H9 (cell line): ENCODE measurements at regions not wholly inside any gene's neighbourhood (a gene's known extent, or its start where the extent isn't known, plus 50 kb on each side); places are given as distances from the start of the nearest gene placed in this dataset.

ENCODE experiments used
- DNase-seq: peaks from one replicate; pipeline ENCODE4 v3.0.0-alpha.2; 2017
- H2AFZ ChIP-seq: one replicate; pipeline ENCODE4 v1.6.1; 2013; ENCODE audit warnings: mild to moderate bottlenecking, low read length, control low read depth, moderate library complexity
- H2AK5ac ChIP-seq: 2 replicates; pipeline ENCODE4 v1.6.1; 2013; ENCODE audit warnings: low read length, control low read depth, mixed read lengths; ENCODE audit not compliant: insufficient read length
- H2BK120ac ChIP-seq: one replicate; pipeline ENCODE4 v1.6.1; 2013; ENCODE audit warnings: low read depth, mild to moderate bottlenecking, low read length, control low read depth, inconsistent platforms; ENCODE audit not compliant: poor library complexity, severe bottlenecking
- H2BK12ac ChIP-seq: 2 replicates; pipeline ENCODE4 v1.6.1; 2013; ENCODE audit warnings: low read length, control low read depth, mixed read lengths, low read depth; ENCODE audit not compliant: insufficient read length
- H2BK15ac ChIP-seq: 2 replicates; pipeline ENCODE4 v1.6.1; 2013; ENCODE audit warnings: low read depth, low read length, control low read depth
- H2BK20ac ChIP-seq: one replicate; pipeline ENCODE4 v1.6.1; 2013; ENCODE audit warnings: low read depth, mild to moderate bottlenecking, low read length, control low read depth, inconsistent platforms; ENCODE audit not compliant: poor library complexity, severe bottlenecking
- H2BK5ac ChIP-seq: 2 replicates; pipeline ENCODE4 v1.6.1; 2013; ENCODE audit warnings: low read length, control low read depth, mixed read lengths; ENCODE audit not compliant: insufficient read length
- H3K14ac ChIP-seq: 2 replicates; pipeline ENCODE4 v1.6.1; 2013; ENCODE audit warnings: low read length, control low read depth; ENCODE audit not compliant: insufficient read depth
- H3K18ac ChIP-seq: 2 replicates; pipeline ENCODE4 v1.6.1; 2013; ENCODE audit warnings: low read depth, mild to moderate bottlenecking, mixed read lengths, low read length, control low read depth; ENCODE audit not compliant: insufficient read length
- H3K23ac ChIP-seq: 2 replicates; pipeline ENCODE4 v1.6.1; 2013; ENCODE audit warnings: low read length, control low read depth, mixed read lengths, low read depth; ENCODE audit not compliant: insufficient read length
- H3K23me2 ChIP-seq: 2 replicates; pipeline ENCODE4 v1.6.1; 2013; ENCODE audit warnings: low read depth, mild to moderate bottlenecking, mixed read lengths, low read length, control low read depth; ENCODE audit not compliant: insufficient read length, poor library complexity, severe bottlenecking
- H3K27ac ChIP-seq: 2 replicates; pipeline ENCODE4 v1.5.1; 2013; ENCODE audit warnings: low read length, control low read depth, mixed read lengths, low read depth; ENCODE audit not compliant: insufficient read length
- H3K27me3 ChIP-seq: 2 replicates; pipeline ENCODE4 v1.6.1; 2013; ENCODE audit warnings: low read length, control low read depth, inconsistent platforms; ENCODE audit not compliant: insufficient read depth
- H3K4ac ChIP-seq: 2 replicates; pipeline ENCODE4 v1.6.1; 2013; ENCODE audit warnings: low read depth, mild to moderate bottlenecking, control low read depth, inconsistent platforms, low read length, moderate library complexity
- H3K4me1 ChIP-seq: 2 replicates; pipeline ENCODE4 v1.6.1; 2013; ENCODE audit warnings: low read length, control low read depth, inconsistent platforms; ENCODE audit not compliant: insufficient read depth
- H3K4me2 ChIP-seq: 2 replicates; pipeline ENCODE4 v1.6.1; 2013; ENCODE audit warnings: low read length, control low read depth, mixed read lengths; ENCODE audit not compliant: insufficient read length, insufficient read depth
- H3K56ac ChIP-seq: 2 replicates; pipeline ENCODE4 v1.6.1; 2013; ENCODE audit warnings: low read depth, mild to moderate bottlenecking, mixed read lengths, low read length, control low read depth; ENCODE audit not compliant: insufficient read length
- H3K79me1 ChIP-seq: 2 replicates; pipeline ENCODE4 v1.6.1; 2013; ENCODE audit warnings: low read depth, mild to moderate bottlenecking, moderate library complexity, low read length, control low read depth, inconsistent platforms; ENCODE audit not compliant: insufficient read depth, poor library complexity, severe bottlenecking
- H3K79me2 ChIP-seq: 2 replicates; pipeline ENCODE4 v1.6.1; 2013; ENCODE audit warnings: low read length, control low read depth, inconsistent platforms; ENCODE audit not compliant: insufficient read depth
- H3K9ac ChIP-seq: 2 replicates; pipeline ENCODE4 v1.6.1; 2013; ENCODE audit warnings: low read length, control low read depth, mixed read lengths; ENCODE audit not compliant: insufficient read length; ENCODE audit errors: extremely low read depth
- H3K9me3 ChIP-seq: one replicate; pipeline ENCODE4 v1.6.1; 2013; ENCODE audit warnings: low read depth, low read length, inconsistent platforms; ENCODE audit not compliant: control insufficient read depth
- H3T11ph ChIP-seq: one replicate; pipeline ENCODE4 v1.6.1; 2013; ENCODE audit warnings: mild to moderate bottlenecking, low read length, control low read depth, inconsistent platforms
- H4K20me1 ChIP-seq: one replicate; pipeline ENCODE4 v1.6.1; 2013; ENCODE audit not compliant: control insufficient read depth, insufficient read length, insufficient read depth
- H4K5ac ChIP-seq: 2 replicates; pipeline ENCODE4 v1.6.1; 2013; ENCODE audit warnings: low read depth, mild to moderate bottlenecking, mixed read lengths, low read length, control low read depth; ENCODE audit not compliant: insufficient read length
- H4K8ac ChIP-seq: replicated peaks from 2 replicates; pipeline ENCODE4 v1.6.1; 2013; ENCODE audit warnings: low read length, control low read depth, mixed read lengths, low read depth; ENCODE audit not compliant: insufficient read length
- H4K91ac ChIP-seq: 2 replicates; pipeline ENCODE4 v1.6.1; 2013; ENCODE audit warnings: low read depth, mild to moderate bottlenecking, moderate library complexity, mixed read lengths, low read length, control low read depth; ENCODE audit not compliant: insufficient read length
- H3K27ac Mint-ChIP-seq, 3 experiments: 2 replicates in 2 of 3; 3 replicates in 1 of 3; pipeline ENCODE4 v1.8.0; 2020 to 2021; ENCODE audit warnings: mixed read lengths in 3 of 3, mild to moderate bottlenecking in 1 of 3, moderate library complexity in 1 of 3
- H3K27me3 Mint-ChIP-seq: 2 replicates; pipeline ENCODE4 v1.8.0; 2021; ENCODE audit warnings: low read depth, mild to moderate bottlenecking, moderate library complexity, mixed read lengths
- H3K36me3 Mint-ChIP-seq, 3 experiments: 2 replicates in 2 of 3; 3 replicates in 1 of 3; pipeline ENCODE4 v1.8.0; 2020 to 2021; ENCODE audit warnings: low read depth in 3 of 3, mixed read lengths in 3 of 3; ENCODE audit not compliant: insufficient read depth in 1 of 3
- H3K4me1 Mint-ChIP-seq, 2 experiments: 2 replicates each; pipeline ENCODE4 v1.8.0; 2020; ENCODE audit warnings: mixed read lengths in 2 of 2
- H3K4me3 Mint-ChIP-seq, 2 experiments: 2 replicates in 1 of 2; 3 replicates in 1 of 2; pipeline ENCODE4 v1.8.0; 2020 to 2021; ENCODE audit warnings: mild to moderate bottlenecking in 2 of 2, mixed read lengths in 2 of 2, moderate library complexity in 1 of 2
- H3K9me3 Mint-ChIP-seq, 2 experiments: 2 replicates in 1 of 2; 3 replicates in 1 of 2; pipeline ENCODE4 v1.8.0; 2020; ENCODE audit warnings: mild to moderate bottlenecking in 2 of 2, mixed read lengths in 2 of 2, moderate library complexity in 1 of 2
- whole genome bisulfite sequencing: extraction: QIAGEN DNeasy Blood & Tissue Kit; methylation state at CpG from one replicate; pipeline ENCODE4 v1.1.7; 2013; ENCODE audit warnings: missing lambda C conversion rate, low lambda C conversion rate, mixed read lengths; ENCODE audit not compliant: insufficient read length; ENCODE audit errors: extremely low coverage; 5-methylcytosine and 5-hydroxymethylcytosine counted together
- TF ChIP-seq, protein P1 (sequence below): fragments of 200-600 bp; sonication (generic); conservative IDR thresholded peaks from 3 replicates; pipeline ENCODE4 v1.8.0; 2021; ENCODE audit warnings: antibody characterized with exemption, mild to moderate bottlenecking

DNA sequence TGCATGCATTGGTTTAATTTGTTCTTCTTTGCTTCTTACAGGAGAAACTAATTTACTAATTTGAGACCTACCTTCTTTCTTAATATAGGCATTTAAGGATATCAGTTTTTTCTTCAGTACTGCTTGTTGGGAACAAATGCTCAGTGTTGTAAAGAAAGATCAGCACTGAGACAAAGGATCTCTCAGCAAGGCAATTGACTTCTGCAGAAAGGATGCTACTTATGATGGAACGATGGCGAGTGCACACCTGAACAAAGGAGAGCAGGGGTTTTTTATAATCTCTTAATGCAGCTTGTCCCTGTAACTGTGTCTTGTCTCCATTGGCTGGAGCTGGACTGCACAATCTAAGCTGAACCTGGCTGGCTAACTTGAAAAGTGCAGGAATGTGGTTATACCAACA, 64.2 kb downstream of the RPP21 start:
- H3K27ac Mint-ChIP-seq: no peak overlapping the region
- Histone ChIP-seq H3K23me2 (no peaks in the 10 kb centered on the region), H3K9ac (no peak overlapping the region), H2BK120ac (no peak overlapping the region), H3K56ac (no peak overlapping the region), H3T11ph (no peak overlapping the region), H3K4ac (no peak overlapping the region), H4K91ac (no peak overlapping the region), H3K27ac (no peak overlapping the region), H3K4me1 (no peaks in the 10 kb centered on the region), H3K4me2 (no peak overlapping the region), H2AFZ (no peak overlapping the region), H4K20me1 (no peaks in the 10 kb centered on the region), H3K14ac (no peak overlapping the region), H4K8ac (no peak overlapping the region), H3K79me1 (no peaks in the 10 kb centered on the region), H2AK5ac (no peak overlapping the region), H3K18ac (no peak overlapping the region), H2BK20ac (no peak overlapping the region), H2BK15ac (no peak overlapping the region), H2BK12ac (no peak overlapping the region), H4K5ac (no peak overlapping the region), H3K23ac (no peak overlapping the region), H2BK5ac (no peak overlapping the region), H3K79me2 (no peaks in the 10 kb centered on the region), H3K27me3 (no peaks in the 10 kb centered on the region), H3K9me3 (no peaks in the 10 kb centered on the region)
- H3K9me3 Mint-ChIP-seq: peaks cover 12 to 17% of the 10 kb centered on the region in 2 experiments; a peak in 3 of 5 replicates
- no peaks in the 10 kb centered on the region; a peak in 1 of 7 replicates for H3K36me3 Mint-ChIP-seq
- H3K4me1 Mint-ChIP-seq: peaks cover 4 to 5% of the 10 kb centered on the region in 2 experiments
- DNase-seq: no peak
- no CpG with 5 or more reads among the region's 2 CpGs for WGBS
- TF ChIP-seq, protein P1, sequence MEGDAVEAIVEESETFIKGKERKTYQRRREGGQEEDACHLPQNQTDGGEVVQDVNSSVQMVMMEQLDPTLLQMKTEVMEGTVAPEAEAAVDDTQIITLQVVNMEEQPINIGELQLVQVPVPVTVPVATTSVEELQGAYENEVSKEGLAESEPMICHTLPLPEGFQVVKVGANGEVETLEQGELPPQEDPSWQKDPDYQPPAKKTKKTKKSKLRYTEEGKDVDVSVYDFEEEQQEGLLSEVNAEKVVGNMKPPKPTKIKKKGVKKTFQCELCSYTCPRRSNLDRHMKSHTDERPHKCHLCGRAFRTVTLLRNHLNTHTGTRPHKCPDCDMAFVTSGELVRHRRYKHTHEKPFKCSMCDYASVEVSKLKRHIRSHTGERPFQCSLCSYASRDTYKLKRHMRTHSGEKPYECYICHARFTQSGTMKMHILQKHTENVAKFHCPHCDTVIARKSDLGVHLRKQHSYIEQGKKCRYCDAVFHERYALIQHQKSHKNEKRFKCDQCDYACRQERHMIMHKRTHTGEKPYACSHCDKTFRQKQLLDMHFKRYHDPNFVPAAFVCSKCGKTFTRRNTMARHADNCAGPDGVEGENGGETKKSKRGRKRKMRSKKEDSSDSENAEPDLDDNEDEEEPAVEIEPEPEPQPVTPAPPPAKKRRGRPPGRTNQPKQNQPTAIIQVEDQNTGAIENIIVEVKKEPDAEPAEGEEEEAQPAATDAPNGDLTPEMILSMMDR: no peak
- no peak overlapping the region for H3K4me3 Mint-ChIP-seq
- peaks cover 76% of the 10 kb centered on the region for H3K27me3 Mint-ChIP-seq
